ENCODE measurements at regions not wholly inside any gene's neighbourhood (a gene's known extent, or its start where the extent isn't known, plus 50 kb on each side); places are given as distances from the start of the nearest gene placed in this dataset.

- Histone ChIP-seq H3K4me3 (no peak overlapping the region), H3K27me3 (no peaks in the 10 kb centered on the region), H3K9me3 (no peaks in the 10 kb centered on the region), H3K27ac (no peak overlapping the region), H3K4me1 (no peaks in the 10 kb centered on the region), H3K36me3 (replicated peaks in 1 of 2; ENCODE audit: insufficient read depth in 1 of 2, low read depth in 2 of 2) (no peaks in the 10 kb centered on the region)
- WGBS, 2 donors = 25 to 27% methylated on average over 2 of the region's 2 CpGs
- TF ChIP-seq POLR2A (IDR thresholded peaks at IDR 0.05) = no peak
- no peak for TF ChIP-seq CTCF (IDR thresholded peaks at IDR 0.05)
- DNase-seq (no peak), ATAC-seq (no peak)
- intact Hi-C loops (cut with DNase I) = no loop called here
Measured at GRCh38 chrX:5526191-5526590, 702.5 kb downstream of the NLGN4X start.

- TF ChIP-seq CTCF (IDR thresholded peaks at IDR 0.05) (no peak), POLR2A (IDR thresholded peaks at IDR 0.05) (no peak)
- ATAC-seq = no peak
- Histone ChIP-seq H3K36me3 (replicated peaks in 1 of 2; ENCODE audit: insufficient read depth in 1 of 2, low read depth in 2 of 2) (no peaks in the 10 kb centered on the region), H3K4me3 (no peak overlapping the region), H3K9me3 (no peaks in the 10 kb centered on the region), H3K4me1 (no peaks in the 10 kb centered on the region), H3K27me3 (no peaks in the 10 kb centered on the region), H3K27ac (no peak overlapping the region)
- intact Hi-C loops (cut with DNase I) = no loop called here
- no peak for DNase-seq
- 65 to 72% methylated on average over 8 of the region's 8 CpGs for WGBS, 2 donors
Measured at GRCh38 chrX:5490786-5491563, 737.7 kb downstream of the NLGN4X start.

GRCh38 chrX:5474282-5474681 lies 754.4 kb downstream of the NLGN4X start:
- Histone ChIP-seq H3K27me3 (no peaks in the 10 kb centered on the region), H3K9me3 (no peaks in the 10 kb centered on the region), H3K27ac (no peak overlapping the region), H3K36me3 (replicated peaks in 1 of 2; ENCODE audit: insufficient read depth in 1 of 2, low read depth in 2 of 2) (no peaks in the 10 kb centered on the region), H3K4me3 (no peak overlapping the region), H3K4me1 (no peaks in the 10 kb centered on the region)
- TF ChIP-seq POLR2A (IDR thresholded peaks at IDR 0.05) (no peak), CTCF (IDR thresholded peaks at IDR 0.05) (no peak)
- no peak for DNase-seq
- no peak for ATAC-seq
- WGBS, 2 donors = 70 to 86% methylated on average over 4 of the region's 4 CpGs
- intact Hi-C loops (cut with DNase I) = no loop called here

GRCh38 chrX:5458300-5458842 lies 770.3 kb downstream of the NLGN4X start:
- Histone ChIP-seq H3K36me3 (replicated peaks in 1 of 2; ENCODE audit: insufficient read depth in 1 of 2, low read depth in 2 of 2) (no peaks in the 10 kb centered on the region), H3K4me3 (no peak overlapping the region), H3K27me3 (no peaks in the 10 kb centered on the region), H3K27ac (no peak overlapping the region), H3K9me3 (no peaks in the 10 kb centered on the region), H3K4me1 (no peaks in the 10 kb centered on the region)
- 42 to 49% methylated on average over 6 of the region's 6 CpGs for WGBS, 2 donors
- intact Hi-C loops (cut with DNase I) = no loop called here
- ATAC-seq = no peak
- TF ChIP-seq CTCF (IDR thresholded peaks at IDR 0.05) (no peak), POLR2A (IDR thresholded peaks at IDR 0.05) (no peak)
- DNase-seq = no peak

GRCh38 chrX:5449323-5449722 lies 779.3 kb downstream of the NLGN4X start:
- ATAC-seq = no peak
- no peak for TF ChIP-seq POLR2A (IDR thresholded peaks at IDR 0.05)
- no peak for TF ChIP-seq CTCF (IDR thresholded peaks at IDR 0.05)
- H3K36me3 ChIP-seq (replicated peaks in 1 of 2; ENCODE audit: insufficient read depth in 1 of 2, low read depth in 2 of 2) = no peaks in the 10 kb centered on the region

More at GRCh38 chrX:5449323-5449722, 779.3 kb downstream of the NLGN4X start:
- H3K27me3 ChIP-seq = no peaks in the 10 kb centered on the region
- WGBS, 2 donors = 43 to 86% methylated on average over 1 of the region's 1 CpG
- intact Hi-C loops (cut with DNase I) = no loop called here
- no peaks in the 10 kb centered on the region for H3K9me3 ChIP-seq
- DNase-seq = no peak
- no peak overlapping the region for H3K27ac ChIP-seq
- no peaks in the 10 kb centered on the region for H3K4me1 ChIP-seq
- H3K4me3 ChIP-seq = no peak overlapping the region
